PC-3 (cell line): ENCODE measurements at regions not wholly inside any gene's neighbourhood (a gene's known extent, or its start where the extent isn't known, plus 50 kb on each side); places are given as distances from the start of the nearest gene placed in this dataset.

ENCODE experiments used
- ATAC-seq: fragments of 200-7000 bp; cut with Tn5 transposase; 2 replicates; pipeline ENCODE4 v1.9.1; 2020; ENCODE audit warnings: mild to moderate bottlenecking, moderate library complexity
- BruUV-seq: library from RNA; stranded (reverse); fragments of 400-500 nt; replicated peaks from 2 replicates; lab custom pipeline; 2021; lab: Mats Ljungman, UMichigan
- CTCF ChIA-PET: fragments of 300-600 bp; sonication (Branson Sonifier 250); formaldehyde crosslinking; loops from one replicate; lab custom pipeline; 2022; ENCODE audit warnings: antibody characterized with exemption; lab: Charles Lee
- POLR2A ChIA-PET: fragments of 300-600 bp; sonication (Branson Sonifier 250); formaldehyde crosslinking; loops from one replicate; lab custom pipeline; 2022; ENCODE audit warnings: antibody characterized with exemption; ENCODE audit not compliant: unreplicated experiment; lab: Charles Lee
- DNase-seq: peaks from one replicate; pipeline ENCODE4 v3.0.0-alpha.2; 2015
- H2AFZ ChIP-seq: fragments of 300-600 bp; sonication (generic); 2 replicates; pipeline ENCODE4 v1.6.0; 2016; ENCODE audit warnings: antibody characterized with exemption, low read length
- H3F3A ChIP-seq: fragments of 300-600 bp; sonication (generic); one replicate; pipeline ENCODE4 v1.6.0; 2017; ENCODE audit warnings: antibody characterized with exemption, low read length, control low read depth, mild to moderate bottlenecking; ENCODE audit not compliant: unreplicated experiment
- H3K27ac ChIP-seq: fragments of 300-600 bp; sonication (generic); 2 replicates; pipeline ENCODE4 v1.5.1; 2016; ENCODE audit warnings: mild to moderate bottlenecking, low read length
- H3K27me3 ChIP-seq: fragments of 300-600 bp; sonication (generic); 2 replicates; pipeline ENCODE4 v1.6.1; 2016; ENCODE audit warnings: low read length, mixed read lengths
- H3K36me3 ChIP-seq: fragments of 300-600 bp; sonication (generic); 2 replicates; pipeline ENCODE4 v1.6.1; 2016; ENCODE audit warnings: low read depth, mixed run types, low read length, mixed read lengths
- H3K4me1 ChIP-seq: fragments of 300-600 bp; sonication (generic); 2 replicates; pipeline ENCODE4 v1.5.1; 2016; ENCODE audit warnings: low read length; ENCODE audit not compliant: insufficient read depth
- H3K4me2 ChIP-seq: fragments of 300-600 bp; sonication (generic); 2 replicates; pipeline ENCODE4 v1.6.0; 2016; ENCODE audit warnings: low read length
- H3K4me3 ChIP-seq: fragments of 300-600 bp; sonication (generic); 2 replicates; pipeline ENCODE4 v1.5.1; 2016; ENCODE audit warnings: mild to moderate bottlenecking, low read length, mixed read lengths
- H3K79me2 ChIP-seq: fragments of 300-600 bp; sonication (generic); 2 replicates; pipeline ENCODE4 v1.6.1; 2017; ENCODE audit warnings: low read length, mixed read lengths
- H3K9ac ChIP-seq: fragments of 300-600 bp; sonication (generic); 2 replicates; pipeline ENCODE4 v1.6.0; 2016; ENCODE audit warnings: mild to moderate bottlenecking, low read length
- H3K9me2 ChIP-seq: fragments of 300-600 bp; sonication (generic); replicated peaks from 2 replicates; pipeline ENCODE4 v1.6.1; 2016; ENCODE audit warnings: mixed run types, low read length, mixed read lengths
- H3K9me3 ChIP-seq: fragments of 300-600 bp; sonication (generic); 2 replicates; pipeline ENCODE4 v1.6.1; 2016; ENCODE audit warnings: low read length, mixed read lengths
- H4K20me1 ChIP-seq: fragments of 300-600 bp; sonication (generic); 2 replicates; pipeline ENCODE4 v1.6.1; 2016; ENCODE audit warnings: low read length, mixed read lengths
- EZH2 ChIP-seq: fragments of 300-600 bp; sonication (generic); IDR thresholded peaks from one replicate; pipeline ENCODE4 v1.6.1; 2017; ENCODE audit warnings: antibody characterized with exemption, mild to moderate bottlenecking, low read length; ENCODE audit not compliant: unreplicated experiment
- EZH2phosphoT487 ChIP-seq: fragments of 300-600 bp; sonication (generic); IDR thresholded peaks from 2 replicates; pipeline ENCODE4 v1.6.1; 2018; ENCODE audit warnings: mild to moderate bottlenecking, antibody characterized with exemption, low read length, borderline replicate concordance
- intact Hi-C: fragments of 100-400 bp; cut with micrococcal nuclease; formaldehyde crosslinking; loops from 2 replicates; pipeline ENCODE4 v1.9.0; 2023
- TF ChIP-seq, protein P1 (sequence below): fragments of 300-600 bp; sonication (generic); conservative IDR thresholded peaks from 2 replicates; pipeline ENCODE4 v1.5.1; 2017; ENCODE audit warnings: antibody characterized with exemption, low read depth, mild to moderate bottlenecking, low read length

DNA sequence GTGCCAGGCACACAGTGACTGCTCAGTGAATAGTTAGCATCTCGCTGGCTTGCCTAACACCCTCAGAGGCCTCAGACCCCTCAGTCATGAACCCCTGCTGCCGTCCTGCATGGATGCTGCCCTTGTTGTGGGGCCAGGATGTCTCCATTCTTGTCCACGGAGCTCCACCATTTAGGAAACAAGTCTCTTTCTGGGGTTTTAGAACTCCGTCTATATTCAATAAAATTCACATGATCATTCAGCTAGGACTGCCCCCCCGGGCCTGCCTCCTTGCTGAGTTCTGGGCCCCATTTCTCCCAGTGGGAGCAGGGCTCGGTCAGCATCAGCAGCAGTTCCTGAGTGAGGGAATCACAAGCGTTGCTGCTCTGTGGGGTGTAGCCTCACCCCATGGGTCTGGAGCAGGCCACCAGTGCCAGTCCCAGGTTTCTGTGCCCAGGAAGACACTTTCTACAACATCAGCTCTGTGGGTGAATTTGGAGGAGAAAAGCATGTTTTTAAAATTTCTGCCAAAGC, 134.1 kb downstream of the RHOU start:
- Histone ChIP-seq H2AFZ (no peak overlapping the region), H3K27me3 (peaks cover 60% of the 10 kb centered on the region), H4K20me1 (no peaks in the 10 kb centered on the region), H3F3A (no peaks in the 10 kb centered on the region), H3K9ac (no peak overlapping the region), H3K79me2 (no peaks in the 10 kb centered on the region), H3K9me3 (no peaks in the 10 kb centered on the region), H3K36me3 (no peaks in the 10 kb centered on the region), H3K4me3 (no peak overlapping the region), H3K9me2 (no peaks in the 10 kb centered on the region), H3K4me2 (no peak overlapping the region), H3K27ac (no peak overlapping the region), H3K4me1 (no peaks in the 10 kb centered on the region)
- DNase-seq (no peak), ATAC-seq (no peak)
- TF ChIP-seq EZH2 = no peak
- no peak for TF ChIP-seq EZH2phosphoT487
- TF ChIP-seq, protein P1, sequence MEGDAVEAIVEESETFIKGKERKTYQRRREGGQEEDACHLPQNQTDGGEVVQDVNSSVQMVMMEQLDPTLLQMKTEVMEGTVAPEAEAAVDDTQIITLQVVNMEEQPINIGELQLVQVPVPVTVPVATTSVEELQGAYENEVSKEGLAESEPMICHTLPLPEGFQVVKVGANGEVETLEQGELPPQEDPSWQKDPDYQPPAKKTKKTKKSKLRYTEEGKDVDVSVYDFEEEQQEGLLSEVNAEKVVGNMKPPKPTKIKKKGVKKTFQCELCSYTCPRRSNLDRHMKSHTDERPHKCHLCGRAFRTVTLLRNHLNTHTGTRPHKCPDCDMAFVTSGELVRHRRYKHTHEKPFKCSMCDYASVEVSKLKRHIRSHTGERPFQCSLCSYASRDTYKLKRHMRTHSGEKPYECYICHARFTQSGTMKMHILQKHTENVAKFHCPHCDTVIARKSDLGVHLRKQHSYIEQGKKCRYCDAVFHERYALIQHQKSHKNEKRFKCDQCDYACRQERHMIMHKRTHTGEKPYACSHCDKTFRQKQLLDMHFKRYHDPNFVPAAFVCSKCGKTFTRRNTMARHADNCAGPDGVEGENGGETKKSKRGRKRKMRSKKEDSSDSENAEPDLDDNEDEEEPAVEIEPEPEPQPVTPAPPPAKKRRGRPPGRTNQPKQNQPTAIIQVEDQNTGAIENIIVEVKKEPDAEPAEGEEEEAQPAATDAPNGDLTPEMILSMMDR = no peak
- ChIA-PET CTCF (no interaction called here), POLR2A (no interaction called here)
- intact Hi-C loops = no loop called here
- no TSS peak for BruUV-seq

DNA sequence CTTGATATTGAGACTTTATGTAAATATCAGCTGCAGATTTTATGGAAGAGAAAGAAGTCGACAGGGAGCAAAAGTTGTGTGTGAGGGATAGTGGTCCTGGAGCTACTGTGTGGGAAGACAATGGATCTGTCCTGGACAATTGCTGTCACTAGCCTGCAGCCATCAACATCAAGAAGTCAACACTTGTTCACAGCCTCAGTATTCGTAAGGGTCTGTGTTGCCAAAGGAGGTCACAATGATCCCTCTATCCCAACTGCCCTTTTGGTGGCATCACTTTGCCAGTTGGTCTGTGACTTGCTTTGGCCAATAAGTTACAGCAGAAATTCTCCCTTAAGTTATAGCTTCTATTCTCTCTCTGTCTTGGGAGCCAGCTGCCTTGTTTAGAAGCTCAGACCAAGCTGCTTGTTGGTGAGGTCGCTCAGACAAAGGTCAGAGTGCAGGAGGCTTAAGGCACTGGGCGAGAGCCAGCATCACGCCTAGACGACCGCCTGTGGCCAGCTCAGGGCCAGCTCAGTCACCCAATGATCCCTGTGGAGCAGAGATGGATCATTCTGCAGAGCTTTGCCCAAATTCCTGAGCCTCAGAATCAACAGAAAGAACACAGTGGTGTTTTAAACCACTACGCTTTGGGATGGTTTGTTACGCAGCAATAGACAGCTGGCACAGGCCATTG, 134.9 kb downstream of the RHOU start:
- Histone ChIP-seq H2AFZ (no peak overlapping the region), H3K27me3 (peaks cover 66% of the 10 kb centered on the region), H3K4me1 (no peaks in the 10 kb centered on the region), H3K79me2 (no peaks in the 10 kb centered on the region), H3K36me3 (no peaks in the 10 kb centered on the region), H3K9me2 (no peaks in the 10 kb centered on the region), H3K4me2 (no peak overlapping the region), H3K9ac (no peak overlapping the region), H3K9me3 (no peaks in the 10 kb centered on the region), H3K27ac (no peak overlapping the region), H3F3A (no peaks in the 10 kb centered on the region), H3K4me3 (no peak overlapping the region), H4K20me1 (no peaks in the 10 kb centered on the region)
- no peak for DNase-seq
- no TSS peak for BruUV-seq
- TF ChIP-seq EZH2phosphoT487 (no peak), EZH2 (no peak)
- TF ChIP-seq, protein P1 = no peak
- intact Hi-C loops = no loop called here
- ATAC-seq = no peak
- ChIA-PET CTCF (no interaction called here), POLR2A (no interaction called here)

DNA sequence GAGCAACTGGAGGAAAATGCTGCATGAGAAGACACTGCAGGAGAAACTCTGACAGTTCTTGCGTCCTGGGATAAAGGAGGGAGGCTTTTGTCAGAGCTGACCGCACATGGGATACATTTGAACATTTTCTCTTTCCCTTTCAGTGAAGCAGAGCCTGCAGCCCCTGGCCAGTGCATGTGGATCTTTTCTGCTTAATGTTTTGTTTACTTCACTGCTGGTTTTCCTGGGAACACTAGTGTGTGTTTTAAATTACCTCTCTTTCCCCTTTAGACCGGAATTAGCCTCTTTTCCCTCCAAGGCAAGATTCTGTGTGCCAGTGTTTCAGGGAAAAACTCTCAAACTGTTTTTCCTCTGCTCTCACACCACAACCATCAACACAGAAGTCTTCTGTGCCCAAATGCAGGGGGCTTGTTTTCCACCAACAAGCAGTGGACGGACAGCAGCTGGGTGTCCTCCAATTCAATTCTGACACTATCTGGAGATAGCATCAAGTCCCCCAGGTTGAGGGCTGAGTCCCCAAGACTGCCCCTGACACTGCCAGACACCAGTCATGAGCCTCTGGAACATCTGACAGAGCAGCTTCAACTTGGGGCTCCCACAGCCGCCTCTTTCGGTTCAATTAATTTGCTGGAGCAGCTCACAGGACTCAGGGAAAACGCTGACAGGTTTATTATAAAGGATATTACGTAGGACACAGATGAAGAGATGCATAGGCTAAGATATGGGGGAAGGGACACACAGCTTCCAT, 136.2 kb downstream of the RHOU start:
- no peak overlapping the region for H2AFZ ChIP-seq
- ATAC-seq = no peak

More for the DNA sequence above, 136.2 kb downstream of the RHOU start:
- no peaks in the 10 kb centered on the region for H3K9me3 ChIP-seq
- H3K36me3 ChIP-seq = no peaks in the 10 kb centered on the region
- H3K27me3 ChIP-seq = peaks cover 79% of the 10 kb centered on the region
- intact Hi-C loops = no loop called here
- no peak overlapping the region for H3K27ac ChIP-seq
- no peak for DNase-seq
- no TSS peak for BruUV-seq
- H3K4me2 ChIP-seq = no peak overlapping the region
- H3F3A ChIP-seq = no peaks in the 10 kb centered on the region
- TF ChIP-seq EZH2 (no peak), EZH2phosphoT487 (no peak)
- TF ChIP-seq, protein P1 = no peak
- POLR2A ChIA-PET = interaction anchor here (0.6 kb wide), 1 partner anchor 221 kb away, joined by 3 read pairs; no protein-coding TSS in a partner anchor
- no peaks in the 10 kb centered on the region for H4K20me1 ChIP-seq
- no peak overlapping the region for H3K9ac ChIP-seq
- H3K4me1 ChIP-seq = no peaks in the 10 kb centered on the region
- H3K4me3 ChIP-seq = no peak overlapping the region
- CTCF ChIA-PET = no interaction called here
- no peaks in the 10 kb centered on the region for H3K79me2 ChIP-seq
- H3K9me2 ChIP-seq = no peaks in the 10 kb centered on the region
